H9 (cell line): ENCODE measurements at regions not wholly inside any gene's neighbourhood (a gene's known extent, or its start where the extent isn't known, plus 50 kb on each side); places are given as distances from the start of the nearest gene placed in this dataset.

Experiments used
- DNase-seq: peaks from one replicate; pipeline ENCODE4 v3.0.0-alpha.2; 2017
- H2AFZ ChIP-seq: one replicate; pipeline ENCODE4 v1.6.1; 2013; ENCODE audit warnings: mild to moderate bottlenecking, low read length, control low read depth, moderate library complexity
- H2AK5ac ChIP-seq: 2 replicates; pipeline ENCODE4 v1.6.1; 2013; ENCODE audit warnings: low read length, control low read depth, mixed read lengths; ENCODE audit not compliant: insufficient read length
- H2BK120ac ChIP-seq: one replicate; pipeline ENCODE4 v1.6.1; 2013; ENCODE audit warnings: low read depth, mild to moderate bottlenecking, low read length, control low read depth, inconsistent platforms; ENCODE audit not compliant: poor library complexity, severe bottlenecking
- H2BK12ac ChIP-seq: 2 replicates; pipeline ENCODE4 v1.6.1; 2013; ENCODE audit warnings: low read length, control low read depth, mixed read lengths, low read depth; ENCODE audit not compliant: insufficient read length
- H2BK15ac ChIP-seq: 2 replicates; pipeline ENCODE4 v1.6.1; 2013; ENCODE audit warnings: low read depth, low read length, control low read depth
- H2BK20ac ChIP-seq: one replicate; pipeline ENCODE4 v1.6.1; 2013; ENCODE audit warnings: low read depth, mild to moderate bottlenecking, low read length, control low read depth, inconsistent platforms; ENCODE audit not compliant: poor library complexity, severe bottlenecking
- H2BK5ac ChIP-seq: 2 replicates; pipeline ENCODE4 v1.6.1; 2013; ENCODE audit warnings: low read length, control low read depth, mixed read lengths; ENCODE audit not compliant: insufficient read length
- H3K14ac ChIP-seq: 2 replicates; pipeline ENCODE4 v1.6.1; 2013; ENCODE audit warnings: low read length, control low read depth; ENCODE audit not compliant: insufficient read depth
- H3K18ac ChIP-seq: 2 replicates; pipeline ENCODE4 v1.6.1; 2013; ENCODE audit warnings: low read depth, mild to moderate bottlenecking, mixed read lengths, low read length, control low read depth; ENCODE audit not compliant: insufficient read length
- H3K23ac ChIP-seq: 2 replicates; pipeline ENCODE4 v1.6.1; 2013; ENCODE audit warnings: low read length, control low read depth, mixed read lengths, low read depth; ENCODE audit not compliant: insufficient read length
- H3K23me2 ChIP-seq: 2 replicates; pipeline ENCODE4 v1.6.1; 2013; ENCODE audit warnings: low read depth, mild to moderate bottlenecking, mixed read lengths, low read length, control low read depth; ENCODE audit not compliant: insufficient read length, poor library complexity, severe bottlenecking
- H3K27ac ChIP-seq: 2 replicates; pipeline ENCODE4 v1.5.1; 2013; ENCODE audit warnings: low read length, control low read depth, mixed read lengths, low read depth; ENCODE audit not compliant: insufficient read length
- H3K27me3 ChIP-seq: 2 replicates; pipeline ENCODE4 v1.6.1; 2013; ENCODE audit warnings: low read length, control low read depth, inconsistent platforms; ENCODE audit not compliant: insufficient read depth
- H3K4ac ChIP-seq: 2 replicates; pipeline ENCODE4 v1.6.1; 2013; ENCODE audit warnings: low read depth, mild to moderate bottlenecking, control low read depth, inconsistent platforms, low read length, moderate library complexity
- H3K4me1 ChIP-seq: 2 replicates; pipeline ENCODE4 v1.6.1; 2013; ENCODE audit warnings: low read length, control low read depth, inconsistent platforms; ENCODE audit not compliant: insufficient read depth
- H3K4me2 ChIP-seq: 2 replicates; pipeline ENCODE4 v1.6.1; 2013; ENCODE audit warnings: low read length, control low read depth, mixed read lengths; ENCODE audit not compliant: insufficient read length, insufficient read depth
- H3K56ac ChIP-seq: 2 replicates; pipeline ENCODE4 v1.6.1; 2013; ENCODE audit warnings: low read depth, mild to moderate bottlenecking, mixed read lengths, low read length, control low read depth; ENCODE audit not compliant: insufficient read length
- H3K79me1 ChIP-seq: 2 replicates; pipeline ENCODE4 v1.6.1; 2013; ENCODE audit warnings: low read depth, mild to moderate bottlenecking, moderate library complexity, low read length, control low read depth, inconsistent platforms; ENCODE audit not compliant: insufficient read depth, poor library complexity, severe bottlenecking
- H3K79me2 ChIP-seq: 2 replicates; pipeline ENCODE4 v1.6.1; 2013; ENCODE audit warnings: low read length, control low read depth, inconsistent platforms; ENCODE audit not compliant: insufficient read depth
- H3K9ac ChIP-seq: 2 replicates; pipeline ENCODE4 v1.6.1; 2013; ENCODE audit warnings: low read length, control low read depth, mixed read lengths; ENCODE audit not compliant: insufficient read length; ENCODE audit errors: extremely low read depth
- H3K9me3 ChIP-seq: one replicate; pipeline ENCODE4 v1.6.1; 2013; ENCODE audit warnings: low read depth, low read length, inconsistent platforms; ENCODE audit not compliant: control insufficient read depth
- H3T11ph ChIP-seq: one replicate; pipeline ENCODE4 v1.6.1; 2013; ENCODE audit warnings: mild to moderate bottlenecking, low read length, control low read depth, inconsistent platforms
- H4K20me1 ChIP-seq: one replicate; pipeline ENCODE4 v1.6.1; 2013; ENCODE audit not compliant: control insufficient read depth, insufficient read length, insufficient read depth
- H4K5ac ChIP-seq: 2 replicates; pipeline ENCODE4 v1.6.1; 2013; ENCODE audit warnings: low read depth, mild to moderate bottlenecking, mixed read lengths, low read length, control low read depth; ENCODE audit not compliant: insufficient read length
- H4K8ac ChIP-seq: replicated peaks from 2 replicates; pipeline ENCODE4 v1.6.1; 2013; ENCODE audit warnings: low read length, control low read depth, mixed read lengths, low read depth; ENCODE audit not compliant: insufficient read length
- H4K91ac ChIP-seq: 2 replicates; pipeline ENCODE4 v1.6.1; 2013; ENCODE audit warnings: low read depth, mild to moderate bottlenecking, moderate library complexity, mixed read lengths, low read length, control low read depth; ENCODE audit not compliant: insufficient read length
- H3K27ac Mint-ChIP-seq, 3 experiments: 2 replicates in 2 of 3; 3 replicates in 1 of 3; pipeline ENCODE4 v1.8.0; 2020 to 2021; ENCODE audit warnings: mixed read lengths in 3 of 3, mild to moderate bottlenecking in 1 of 3, moderate library complexity in 1 of 3
- H3K27me3 Mint-ChIP-seq: 2 replicates; pipeline ENCODE4 v1.8.0; 2021; ENCODE audit warnings: low read depth, mild to moderate bottlenecking, moderate library complexity, mixed read lengths
- H3K36me3 Mint-ChIP-seq, 3 experiments: 2 replicates in 2 of 3; 3 replicates in 1 of 3; pipeline ENCODE4 v1.8.0; 2020 to 2021; ENCODE audit warnings: low read depth in 3 of 3, mixed read lengths in 3 of 3; ENCODE audit not compliant: insufficient read depth in 1 of 3
- H3K4me1 Mint-ChIP-seq, 2 experiments: 2 replicates each; pipeline ENCODE4 v1.8.0; 2020; ENCODE audit warnings: mixed read lengths in 2 of 2
- H3K4me3 Mint-ChIP-seq, 2 experiments: 2 replicates in 1 of 2; 3 replicates in 1 of 2; pipeline ENCODE4 v1.8.0; 2020 to 2021; ENCODE audit warnings: mild to moderate bottlenecking in 2 of 2, mixed read lengths in 2 of 2, moderate library complexity in 1 of 2
- H3K9me3 Mint-ChIP-seq, 2 experiments: 2 replicates in 1 of 2; 3 replicates in 1 of 2; pipeline ENCODE4 v1.8.0; 2020; ENCODE audit warnings: mild to moderate bottlenecking in 2 of 2, mixed read lengths in 2 of 2, moderate library complexity in 1 of 2
- CTCF ChIP-seq: fragments of 200-600 bp; sonication (generic); conservative IDR thresholded peaks from 3 replicates; pipeline ENCODE4 v1.8.0; 2021; ENCODE audit warnings: antibody characterized with exemption, mild to moderate bottlenecking
- WGBS: extraction: QIAGEN DNeasy Blood & Tissue Kit; methylation state at CpG from one replicate; pipeline ENCODE4 v1.1.7; 2013; ENCODE audit warnings: missing lambda C conversion rate, low lambda C conversion rate, mixed read lengths; ENCODE audit not compliant: insufficient read length; ENCODE audit errors: extremely low coverage; 5-methylcytosine and 5-hydroxymethylcytosine counted together

GRCh38 chr16:65790768-65791167 lies 575.7 kb upstream of the CDH5 start:
- no peaks in the 10 kb centered on the region for H3K79me1 ChIP-seq
- peaks cover 0 to 5% of the 10 kb centered on the region in 2 experiments; a peak in 1 of 4 replicates for H3K4me1 Mint-ChIP-seq
- H3K4ac ChIP-seq: no peak overlapping the region
- no peak overlapping the region for H4K8ac ChIP-seq
- H2AFZ ChIP-seq: no peak overlapping the region
- no peak overlapping the region for H3K14ac ChIP-seq
- H4K20me1 ChIP-seq: no peaks in the 10 kb centered on the region
- no peak overlapping the region for H3K4me3 Mint-ChIP-seq
- H3K36me3 Mint-ChIP-seq: no peaks in the 10 kb centered on the region
- H3K9ac ChIP-seq: no peak overlapping the region
- no peak overlapping the region for H2BK120ac ChIP-seq
- peak overlapping the region in 1 of 3 experiments; percentile 12; a peak in 1 of 7 replicates for H3K27ac Mint-ChIP-seq
- H2BK15ac ChIP-seq: no peak overlapping the region
- H3K4me2 ChIP-seq: no peak overlapping the region
- H3T11ph ChIP-seq: no peak overlapping the region
- no peaks in the 10 kb centered on the region for H3K9me3 ChIP-seq
- H3K23ac ChIP-seq: no peak overlapping the region
- WGBS: no CpG with 5 or more reads among the region's 2 CpGs
- DNase-seq: no peak
- H3K79me2 ChIP-seq: no peaks in the 10 kb centered on the region
- no peaks in the 10 kb centered on the region for H3K23me2 ChIP-seq
- no peak overlapping the region for H3K56ac ChIP-seq
- no peak overlapping the region for H2BK5ac ChIP-seq
- H3K27ac ChIP-seq: no peak overlapping the region
- no peak for TF ChIP-seq CTCF
- no peaks in the 10 kb centered on the region for H3K27me3 ChIP-seq
- H3K27me3 Mint-ChIP-seq: peaks cover 3% of the 10 kb centered on the region; the same call in 1 of the 2 replicates
- no peak overlapping the region for H3K18ac ChIP-seq
- H4K5ac ChIP-seq: no peak overlapping the region
- no peak overlapping the region for H2BK20ac ChIP-seq
- no peaks in the 10 kb centered on the region for H3K9me3 Mint-ChIP-seq
- H4K91ac ChIP-seq: no peak overlapping the region
- H3K4me1 ChIP-seq: no peaks in the 10 kb centered on the region
- no peak overlapping the region for H2AK5ac ChIP-seq
- no peak overlapping the region for H2BK12ac ChIP-seq
